ENCODE measurements at regions not wholly inside any gene's neighbourhood (a gene's known extent, or its start where the extent isn't known, plus 50 kb on each side); places are given as distances from the start of the nearest gene placed in this dataset.

- no peak for TF ChIP-seq EZH2 (IDR thresholded peaks at IDR 0.05; ENCODE audit: insufficient read depth, poor library complexity, severe bottlenecking)
- TF ChIP-seq EZH2phosphoT487 (IDR thresholded peaks at IDR 0.05; ENCODE audit: insufficient read depth, low read depth) = no peak
These were observed 292.6 kb upstream of the TAS2R1 start for GRCh38 chr5:9922719-9923118.

Measured in GM23248 (cell line).